Endothelial cell of umbilical vein (primary cell): ENCODE measurements at regions not wholly inside any gene's neighbourhood (a gene's known extent, or its start where the extent isn't known, plus 50 kb on each side); places are given as distances from the start of the nearest gene placed in this dataset.

Experiments
- BruUV-seq: library from RNA; stranded (reverse); fragments of 400-500 nt; replicated peaks from 2 replicates; lab custom pipeline; 2021; lab: Mats Ljungman, UMichigan
- CTCF ChIA-PET: fragments of 300-600, 350-600 bp; sonication (Branson Sonifier 250); formaldehyde crosslinking; loops from one replicate; lab custom pipeline; 2021; ENCODE audit warnings: antibody characterized with exemption, inconsistent platforms; lab: Charles Lee
- POLR2A ChIA-PET: fragments of 300-600, 350-600 bp; sonication (Branson Sonifier 250); formaldehyde crosslinking; loops from one replicate; lab custom pipeline; 2021; ENCODE audit warnings: antibody characterized with exemption, inconsistent platforms; lab: Charles Lee
- DNase-seq: peaks from one replicate; pipeline ENCODE4 v3.0.0-alpha.2; 2011; ENCODE audit warnings: low read depth, low spot score
- FAIRE-seq: peaks from 2 replicates; lab custom pipeline; 2011; peaks lifted over from hg19 to GRCh38; lab: Jason Lieb, UNC
- H2AFZ ChIP-seq: 2 replicates; pipeline ENCODE4 v1.6.0; 2012; ENCODE audit warnings: low read depth, low read length, control low read depth, inconsistent platforms
- H3K27ac ChIP-seq: 2 replicates; pipeline ENCODE4 v1.5.1; 2011; ENCODE audit warnings: low read depth, mild to moderate bottlenecking, control low read depth, low read length, moderate library complexity; ENCODE audit not compliant: insufficient read depth
- H3K27me3 ChIP-seq, 2 experiments: 2 replicates each; pipeline versions ENCODE4 v1.6.0 to v1.6.1; 2011; ENCODE audit warnings: low read length in 2 of 2, mixed read lengths in 1 of 2; ENCODE audit not compliant: control insufficient read depth in 2 of 2, insufficient read depth in 2 of 2
- H3K36me3 ChIP-seq, 2 experiments: 2 replicates in 1 of 2; 3 replicates in 1 of 2; pipeline ENCODE4 v1.5.1; 2011; ENCODE audit warnings: low read length in 2 of 2, mild to moderate bottlenecking in 1 of 2, moderate library complexity in 1 of 2; ENCODE audit not compliant: control insufficient read depth in 2 of 2, insufficient read depth in 2 of 2; ENCODE audit errors: extremely low read depth in 1 of 2
- H3K4me1 ChIP-seq: 3 replicates; pipeline ENCODE4 v1.5.1; 2011; ENCODE audit warnings: mild to moderate bottlenecking, low read length; ENCODE audit not compliant: control insufficient read depth, insufficient read depth; ENCODE audit errors: extremely low read depth
- H3K4me2 ChIP-seq: 2 replicates; pipeline ENCODE4 v1.6.1; 2011; ENCODE audit warnings: low read length, control low read depth, mixed read lengths; ENCODE audit not compliant: insufficient read depth
- H3K4me3 ChIP-seq, 3 experiments: fragments of 200-600 bp in 1 of 3; sonication (generic), shearing (Covaris generic) in 1 of 3; replicated peaks in 1 of 3; 2 replicates each; pipeline ENCODE4 v1.5.1; 2011 to 2016; ENCODE audit warnings: control low read depth in 3 of 3, low read length in 3 of 3, mild to moderate bottlenecking in 2 of 3, inconsistent platforms in 1 of 3, low read depth in 1 of 3, moderate library complexity in 1 of 3; ENCODE audit not compliant: insufficient read depth in 1 of 3
- H3K79me2 ChIP-seq: 2 replicates; pipeline ENCODE4 v1.6.0; 2012; ENCODE audit warnings: low read length, inconsistent platforms; ENCODE audit not compliant: control insufficient read depth, insufficient read depth
- H3K9ac ChIP-seq: replicated peaks from 2 replicates; pipeline ENCODE3; 2011; ENCODE audit warnings: low read length, control low read depth; ENCODE audit not compliant: insufficient read depth; ENCODE audit errors: extremely low read depth
- H3K9me1 ChIP-seq: replicated peaks from 3 replicates; pipeline ENCODE4 v1.6.0; 2011; ENCODE audit warnings: mild to moderate bottlenecking, low read length; ENCODE audit not compliant: control insufficient read depth, insufficient read depth; ENCODE audit errors: extremely low read depth
- H3K9me3 ChIP-seq: replicated peaks from 2 replicates; pipeline ENCODE4 v1.5.1; 2012; ENCODE audit warnings: low read length, inconsistent platforms; ENCODE audit not compliant: control insufficient read depth, insufficient read depth
- H4K20me1 ChIP-seq: replicated peaks from 2 replicates; pipeline ENCODE3; 2011; ENCODE audit warnings: mild to moderate bottlenecking, low read length; ENCODE audit not compliant: control insufficient read depth, insufficient read depth; ENCODE audit errors: extremely low read depth
- EZH2 ChIP-seq: IDR thresholded peaks from 2 replicates; pipeline ENCODE4 v1.6.1; 2012; ENCODE audit warnings: borderline replicate concordance, low read depth, mild to moderate bottlenecking, moderate library complexity, low read length, inconsistent platforms; ENCODE audit not compliant: severe bottlenecking
- FOS ChIP-seq: IDR thresholded peaks from 2 replicates; pipeline ENCODE4 v1.6.1; 2011; ENCODE audit warnings: mild to moderate bottlenecking, low read length, moderate library complexity, borderline replicate concordance; ENCODE audit not compliant: insufficient read depth
- GATA2 ChIP-seq: IDR thresholded peaks from 2 replicates; pipeline ENCODE4 v1.7.0; 2011; ENCODE audit warnings: low read depth, mild to moderate bottlenecking, moderate library complexity, mixed read lengths, low read length; ENCODE audit not compliant: insufficient read length, insufficient read depth
- JUN ChIP-seq: IDR thresholded peaks from 2 replicates; pipeline ENCODE4 v1.6.1; 2011; ENCODE audit warnings: borderline replicate concordance, low read depth; ENCODE audit not compliant: insufficient read length, insufficient read depth
- MYC ChIP-seq: IDR thresholded peaks from one replicate; pipeline ENCODE4 v1.6.1; 2011; ENCODE audit warnings: mild to moderate bottlenecking, low read depth, low read length
- POLR2A ChIP-seq: IDR thresholded peaks from 2 replicates; pipeline ENCODE4 v1.6.1; 2012; ENCODE audit warnings: low read depth, mild to moderate bottlenecking, control low read depth, low read length
- POLR2AphosphoS5 ChIP-seq: IDR thresholded peaks from 2 replicates; pipeline ENCODE4 v1.6.1; 2012; ENCODE audit warnings: low read depth, mild to moderate bottlenecking, control low read depth, low read length, moderate library complexity; ENCODE audit not compliant: insufficient read depth
- dilution Hi-C: fragments of 300-500 bp; cut with MboI; formaldehyde crosslinking; loops from one replicate; pipeline ENCODE4 v1.15.0; 2019; ENCODE audit warnings: low sequenced_read_pairs; ENCODE audit not compliant: extremely low pct_ligation_motif_present
- intact Hi-C: fragments of 100-400 bp; cut with micrococcal nuclease; formaldehyde crosslinking; loops from one replicate; pipeline ENCODE4 v1.10.0; 2022
- TF ChIP-seq, protein P1 (sequence below), 2 donors: IDR thresholded peaks; 1 replicate in 1 of 2; 2 replicates in 1 of 2; pipeline ENCODE4 v1.5.1; 2011; ENCODE audit warnings: low read length in 2 of 2, mild to moderate bottlenecking in 2 of 2, moderate library complexity in 2 of 2, control low read depth in 1 of 2, inconsistent platforms in 1 of 2, low read depth in 1 of 2; ENCODE audit not compliant: insufficient read depth in 1 of 2; ENCODE audit errors: extremely low read depth in 1 of 2
- TF ChIP-seq, protein P2 (sequence below): IDR thresholded peaks from 2 replicates; pipeline ENCODE4 v1.6.1; 2011; ENCODE audit not compliant: insufficient read depth, insufficient read length

DNA sequence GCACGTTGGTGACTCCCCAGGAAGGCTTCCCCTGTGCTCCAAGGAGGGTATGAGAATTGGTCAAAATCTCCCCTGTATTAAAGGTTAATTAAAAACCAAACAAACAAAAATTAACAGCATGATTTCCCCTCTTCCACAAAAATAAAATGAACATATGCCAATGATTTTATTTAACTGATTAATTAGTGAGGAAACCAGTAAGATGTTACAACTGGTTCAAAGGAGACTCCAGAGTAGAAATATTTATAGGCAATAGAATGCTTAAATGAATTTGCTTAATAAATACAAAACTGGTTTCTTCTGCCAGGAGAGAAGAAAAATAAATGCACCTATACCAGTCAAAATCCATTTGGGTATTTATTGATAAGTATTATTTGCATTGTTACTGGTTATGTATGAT, 249.5 kb upstream of the DEPDC1 start:
- dilution Hi-C loops, result no loop called here
- H2AFZ ChIP-seq, result no peak overlapping the region
- no peaks in the 10 kb centered on the region for H3K4me1 ChIP-seq
- H3K36me3 ChIP-seq, result no peaks in the 10 kb centered on the region
- H3K27ac ChIP-seq, result no peak overlapping the region
- H3K9ac ChIP-seq, result no peak overlapping the region
- no peaks in the 10 kb centered on the region for H3K9me1 ChIP-seq
- H3K27me3 ChIP-seq, result no peaks in the 10 kb centered on the region
- CTCF ChIA-PET, result no interaction called here
- FAIRE-seq (no peak), DNase-seq (no peak)
- TF ChIP-seq EZH2, result no peak
- no peak for TF ChIP-seq GATA2
- no peak for TF ChIP-seq POLR2A
- TF ChIP-seq, protein P1, sequence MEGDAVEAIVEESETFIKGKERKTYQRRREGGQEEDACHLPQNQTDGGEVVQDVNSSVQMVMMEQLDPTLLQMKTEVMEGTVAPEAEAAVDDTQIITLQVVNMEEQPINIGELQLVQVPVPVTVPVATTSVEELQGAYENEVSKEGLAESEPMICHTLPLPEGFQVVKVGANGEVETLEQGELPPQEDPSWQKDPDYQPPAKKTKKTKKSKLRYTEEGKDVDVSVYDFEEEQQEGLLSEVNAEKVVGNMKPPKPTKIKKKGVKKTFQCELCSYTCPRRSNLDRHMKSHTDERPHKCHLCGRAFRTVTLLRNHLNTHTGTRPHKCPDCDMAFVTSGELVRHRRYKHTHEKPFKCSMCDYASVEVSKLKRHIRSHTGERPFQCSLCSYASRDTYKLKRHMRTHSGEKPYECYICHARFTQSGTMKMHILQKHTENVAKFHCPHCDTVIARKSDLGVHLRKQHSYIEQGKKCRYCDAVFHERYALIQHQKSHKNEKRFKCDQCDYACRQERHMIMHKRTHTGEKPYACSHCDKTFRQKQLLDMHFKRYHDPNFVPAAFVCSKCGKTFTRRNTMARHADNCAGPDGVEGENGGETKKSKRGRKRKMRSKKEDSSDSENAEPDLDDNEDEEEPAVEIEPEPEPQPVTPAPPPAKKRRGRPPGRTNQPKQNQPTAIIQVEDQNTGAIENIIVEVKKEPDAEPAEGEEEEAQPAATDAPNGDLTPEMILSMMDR (IDR thresholded peaks at IDR 0.05; ENCODE audit: extremely low read depth in 1 of 2, insufficient read depth in 1 of 2, low read depth in 1 of 2, low read length in 2 of 2), result no peak
- TF ChIP-seq MYC, result no peak
- TF ChIP-seq POLR2AphosphoS5, result no peak
- TF ChIP-seq, protein P2, sequence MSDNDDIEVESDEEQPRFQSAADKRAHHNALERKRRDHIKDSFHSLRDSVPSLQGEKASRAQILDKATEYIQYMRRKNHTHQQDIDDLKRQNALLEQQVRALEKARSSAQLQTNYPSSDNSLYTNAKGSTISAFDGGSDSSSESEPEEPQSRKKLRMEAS, result no peak
- no peak for TF ChIP-seq FOS
- no peak for TF ChIP-seq JUN
- H3K4me3 ChIP-seq, result no peak overlapping the region
- H3K79me2 ChIP-seq, result no peaks in the 10 kb centered on the region
- intact Hi-C loops, result no loop called here
- H4K20me1 ChIP-seq, result no peaks in the 10 kb centered on the region
- POLR2A ChIA-PET, result no interaction called here
- no TSS peak for BruUV-seq
- no peak overlapping the region for H3K4me2 ChIP-seq
- no peaks in the 10 kb centered on the region for H3K9me3 ChIP-seq
